ENCODE measurements at regions not wholly inside any gene's neighbourhood (a gene's known extent, or its start where the extent isn't known, plus 50 kb on each side); places are given as distances from the start of the nearest gene placed in this dataset.

DNA sequence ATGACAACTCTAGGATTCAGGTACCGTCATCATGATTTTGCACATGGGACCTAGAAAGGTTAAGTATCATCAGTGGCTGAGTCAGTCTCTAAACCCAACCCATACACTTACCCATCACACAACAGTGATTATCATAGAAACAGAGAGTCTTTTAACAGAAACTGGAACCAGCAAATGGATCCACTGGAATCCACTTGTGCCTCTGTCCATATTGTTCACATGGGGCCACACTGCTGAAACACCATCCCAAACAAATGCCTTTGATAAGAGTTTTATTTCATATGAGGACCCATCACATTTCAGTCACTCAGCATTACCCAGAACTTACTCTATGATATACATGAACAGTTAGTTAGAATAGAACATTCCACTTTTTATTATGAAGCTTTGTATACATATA is 430.0 kb downstream of the STK39 start:
- Mint-ChIP-seq H3K27me3 (ENCODE audit: low read depth in 3 of 3) (peaks cover 0 to 4% (median 3%) of the 10 kb centered on the region in 3 donors), H3K27ac (no peak overlapping the region), H3K4me3 (no peak overlapping the region), H3K4me1 (no peaks in the 10 kb centered on the region), H3K9me3 (peaks cover 0 to 5% (median 2%) of the 10 kb centered on the region in 7 donors), H3K36me3 (no peaks in the 10 kb centered on the region)
- Histone ChIP-seq H2AFZ (ENCODE audit: insufficient read depth, low read depth, low read length, poor library complexity, severe bottlenecking) (no peak overlapping the region), H3K36me3 (replicated peaks in 1 of 2; ENCODE audit: control insufficient read depth in 1 of 2, insufficient read depth in 2 of 2, low read length in 2 of 2) (no peaks in the 10 kb centered on the region), H3K79me2 (ENCODE audit: insufficient read depth, low read length) (no peaks in the 10 kb centered on the region), H3K9me3 (replicated peaks in 1 of 2; ENCODE audit: control insufficient read depth in 1 of 2, insufficient read depth in 1 of 2, low read length in 2 of 2) (no peaks in the 10 kb centered on the region), H3K4me2 (replicated peaks; ENCODE audit: extremely low read depth, low read length, poor library complexity, severe bottlenecking) (no peak overlapping the region), H3K4me3 (replicated peaks in 1 of 3; ENCODE audit: low read depth in 2 of 3, low read length in 3 of 3) (no peak overlapping the region), H3K27me3 (ENCODE audit: control insufficient read depth in 2 of 2, insufficient read depth in 2 of 2, low read length in 2 of 2) (no peaks in the 10 kb centered on the region), H3K4me1 (ENCODE audit: control insufficient read depth in 1 of 2, insufficient read depth in 2 of 2, low read length in 2 of 2) (no peaks in the 10 kb centered on the region), H4K20me1 (ENCODE audit: insufficient read depth, low read length) (no peaks in the 10 kb centered on the region), H3K27ac (ENCODE audit: low read depth in 1 of 2, low read length in 2 of 2) (no peak overlapping the region), H3K9ac (ENCODE audit: insufficient read depth, low read length, poor library complexity, severe bottlenecking) (no peak overlapping the region)
- no peak for DNase-seq
- TF ChIP-seq, protein P1, sequence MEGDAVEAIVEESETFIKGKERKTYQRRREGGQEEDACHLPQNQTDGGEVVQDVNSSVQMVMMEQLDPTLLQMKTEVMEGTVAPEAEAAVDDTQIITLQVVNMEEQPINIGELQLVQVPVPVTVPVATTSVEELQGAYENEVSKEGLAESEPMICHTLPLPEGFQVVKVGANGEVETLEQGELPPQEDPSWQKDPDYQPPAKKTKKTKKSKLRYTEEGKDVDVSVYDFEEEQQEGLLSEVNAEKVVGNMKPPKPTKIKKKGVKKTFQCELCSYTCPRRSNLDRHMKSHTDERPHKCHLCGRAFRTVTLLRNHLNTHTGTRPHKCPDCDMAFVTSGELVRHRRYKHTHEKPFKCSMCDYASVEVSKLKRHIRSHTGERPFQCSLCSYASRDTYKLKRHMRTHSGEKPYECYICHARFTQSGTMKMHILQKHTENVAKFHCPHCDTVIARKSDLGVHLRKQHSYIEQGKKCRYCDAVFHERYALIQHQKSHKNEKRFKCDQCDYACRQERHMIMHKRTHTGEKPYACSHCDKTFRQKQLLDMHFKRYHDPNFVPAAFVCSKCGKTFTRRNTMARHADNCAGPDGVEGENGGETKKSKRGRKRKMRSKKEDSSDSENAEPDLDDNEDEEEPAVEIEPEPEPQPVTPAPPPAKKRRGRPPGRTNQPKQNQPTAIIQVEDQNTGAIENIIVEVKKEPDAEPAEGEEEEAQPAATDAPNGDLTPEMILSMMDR (IDR thresholded peaks at IDR 0.05), result no peak
- no CpG with 5 or more reads among the region's 1 CpG for WGBS (ENCODE audit: insufficient coverage)
- intact Hi-C loops (cut with micrococcal nuclease), result no loop called here

DNA sequence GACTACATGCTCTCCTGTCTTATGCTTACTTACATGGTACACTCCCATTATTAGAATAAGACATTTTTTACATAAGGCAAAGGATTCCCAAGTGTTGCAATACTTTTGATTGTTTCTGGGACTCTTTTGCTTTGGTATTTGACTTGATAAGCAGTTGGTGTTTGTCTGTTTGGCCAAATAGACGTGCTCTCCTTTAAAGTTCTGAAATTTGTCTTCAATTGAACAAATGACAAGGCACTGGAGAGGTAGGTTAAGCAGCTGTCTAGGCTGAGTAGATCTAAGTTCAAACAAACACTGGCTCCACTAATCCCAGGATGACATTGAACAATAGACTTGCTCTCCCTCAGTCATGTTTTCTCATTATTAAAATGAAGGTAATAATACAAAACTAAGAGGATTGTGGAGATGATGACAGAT is 430.5 kb downstream of the STK39 start:
- Histone ChIP-seq H3K27me3 (ENCODE audit: control insufficient read depth in 2 of 2, insufficient read depth in 2 of 2, low read length in 2 of 2) (no peaks in the 10 kb centered on the region), H3K4me3 (replicated peaks in 1 of 3; ENCODE audit: low read depth in 2 of 3, low read length in 3 of 3) (no peak overlapping the region), H3K4me1 (ENCODE audit: control insufficient read depth in 1 of 2, insufficient read depth in 2 of 2, low read length in 2 of 2) (no peaks in the 10 kb centered on the region), H3K27ac (ENCODE audit: low read depth in 1 of 2, low read length in 2 of 2) (no peak overlapping the region), H3K36me3 (replicated peaks in 1 of 2; ENCODE audit: control insufficient read depth in 1 of 2, insufficient read depth in 2 of 2, low read length in 2 of 2) (no peaks in the 10 kb centered on the region), H3K79me2 (ENCODE audit: insufficient read depth, low read length) (no peaks in the 10 kb centered on the region), H3K4me2 (replicated peaks; ENCODE audit: extremely low read depth, low read length, poor library complexity, severe bottlenecking) (no peak overlapping the region), H2AFZ (ENCODE audit: insufficient read depth, low read depth, low read length, poor library complexity, severe bottlenecking) (no peak overlapping the region), H3K9ac (ENCODE audit: insufficient read depth, low read length, poor library complexity, severe bottlenecking) (no peak overlapping the region), H3K9me3 (replicated peaks in 1 of 2; ENCODE audit: control insufficient read depth in 1 of 2, insufficient read depth in 1 of 2, low read length in 2 of 2) (no peaks in the 10 kb centered on the region), H4K20me1 (ENCODE audit: insufficient read depth, low read length) (no peaks in the 10 kb centered on the region)
- H3K4me1 Mint-ChIP-seq, result no peaks in the 10 kb centered on the region
- H3K4me3 Mint-ChIP-seq, result no peak overlapping the region
- 50% methylated on average over 1 of the region's 1 CpG for WGBS (ENCODE audit: insufficient coverage)
- no peak for DNase-seq
- peaks cover 0 to 5% (median 2%) of the 10 kb centered on the region in 7 donors for H3K9me3 Mint-ChIP-seq
- H3K27me3 Mint-ChIP-seq (ENCODE audit: low read depth in 3 of 3), result peaks cover 0 to 3% (median 2%) of the 10 kb centered on the region in 3 donors
- TF ChIP-seq, protein P1 (IDR thresholded peaks at IDR 0.05), result no peak
- intact Hi-C loops (cut with micrococcal nuclease), result no loop called here
- no peak overlapping the region for H3K27ac Mint-ChIP-seq
- no peaks in the 10 kb centered on the region for H3K36me3 Mint-ChIP-seq

All from CD14-positive monocyte (primary cell).